ENCODE measurements at regions not wholly inside any gene's neighbourhood (a gene's known extent, or its start where the extent isn't known, plus 50 kb on each side); places are given as distances from the start of the nearest gene placed in this dataset.
A peak's percentile ranks its signal among the peaks of the same experiment; 100 is the strongest.

- DNase-seq, result no peak
These were observed 140.5 kb downstream of the TOMM20 start for GRCh38 chr1:234988155-234988517.

- no peak for DNase-seq
These were observed 141.1 kb downstream of the TOMM20 start for GRCh38 chr1:234987415-234988154.

- peak; percentile 35 to 46 (median 42) for DNase-seq
These were observed 141.8 kb downstream of the TOMM20 start for GRCh38 chr1:234986750-234987414.

GRCh38 chr1:234985516-234986294, 142.9 kb downstream of the TOMM20 start:
- no peak for DNase-seq

- DNase-seq, result no peak
These were observed 143.6 kb downstream of the TOMM20 start for GRCh38 chr1:234985007-234985370.

GRCh38 chr1:234983564-234984238, 144.9 kb downstream of the TOMM20 start:
- no peak for DNase-seq

- DNase-seq, result no peak
These were observed 146.9 kb downstream of the TOMM20 start for GRCh38 chr1:234981758-234982157.

- peak; percentile 93 to 98 (median 94) for DNase-seq
These were observed 147.8 kb downstream of the TOMM20 start for GRCh38 chr1:234980645-234981396.

GRCh38 chr1:234980291-234980644, 148.4 kb downstream of the TOMM20 start:
- no peak for DNase-seq

GRCh38 chr1:234979296-234980279, 149.0 kb downstream of the TOMM20 start:
- peak in 3 of 4 experiments; percentile 32 to 51 (median 51) for DNase-seq

- DNase-seq, result peak; percentile 90 to 97 (median 92)
These were observed 150.0 kb downstream of the TOMM20 start for GRCh38 chr1:234978397-234979295.

GRCh38 chr1:234977875-234978396, 150.7 kb downstream of the TOMM20 start:
- peak in 2 of 4 experiments; percentile 26 to 39 for DNase-seq

GRCh38 chr1:234976861-234977680, 151.6 kb downstream of the TOMM20 start:
- DNase-seq, result peak; percentile 60 to 80 (median 76)

- DNase-seq, result peak; percentile 84 to 92 (median 84)
These were observed 152.4 kb downstream of the TOMM20 start for GRCh38 chr1:234975941-234976860.

- peak; percentile 75 to 93 (median 79) for DNase-seq
These were observed 153.3 kb downstream of the TOMM20 start for GRCh38 chr1:234975122-234975940.

Data from suppressor macrophage (primary cell).